IPS-18a (cell line): ENCODE measurements at regions not wholly inside any gene's neighbourhood (a gene's known extent, or its start where the extent isn't known, plus 50 kb on each side); places are given as distances from the start of the nearest gene placed in this dataset.

Source experiments
- H3K27ac ChIP-seq: one replicate; pipeline ENCODE4 v1.5.1; 2013; ENCODE audit warnings: low read length
- H3K27me3 ChIP-seq: one replicate; pipeline ENCODE4 v1.6.1; 2013; ENCODE audit warnings: mild to moderate bottlenecking, low read length; ENCODE audit not compliant: control insufficient read depth, insufficient read depth
- H3K36me3 ChIP-seq: one replicate; pipeline ENCODE4 v1.6.1; 2013; ENCODE audit warnings: low read depth, low read length; ENCODE audit not compliant: control insufficient read depth
- H3K4me1 ChIP-seq: one replicate; pipeline ENCODE4 v1.6.1; 2013; ENCODE audit warnings: low read depth, low read length; ENCODE audit not compliant: control insufficient read depth
- H3K4me3 ChIP-seq: one replicate; pipeline ENCODE4 v1.5.1; 2013; ENCODE audit warnings: low read length
- H3K9ac ChIP-seq: one replicate; pipeline ENCODE4 v1.6.1; 2013; ENCODE audit warnings: mild to moderate bottlenecking, low read length, moderate library complexity
- H3K9me3 ChIP-seq: one replicate; pipeline ENCODE4 v1.6.1; 2013; ENCODE audit warnings: low read depth, low read length; ENCODE audit not compliant: control insufficient read depth

DNA sequence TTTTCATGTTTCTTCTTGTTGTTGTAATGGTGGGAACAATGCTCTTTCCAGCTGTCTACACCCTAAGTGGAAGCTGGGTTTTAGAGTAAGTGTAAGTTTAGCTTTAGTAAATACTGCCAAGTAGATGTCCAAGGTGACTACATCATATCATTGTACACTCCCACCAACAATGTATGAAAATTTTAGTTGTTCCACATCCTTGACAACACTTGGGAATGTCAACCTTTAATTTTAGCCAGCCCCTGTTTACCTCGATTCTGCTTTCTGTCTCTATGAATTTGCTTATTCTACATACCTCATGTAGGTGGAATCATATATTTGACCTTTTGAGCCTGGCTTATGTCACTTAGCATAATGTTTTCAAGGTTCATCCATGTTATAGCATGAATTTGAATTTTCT lies 93.0 kb downstream of the MTPAP start:
- H3K9me3 ChIP-seq = no peaks in the 10 kb centered on the region
- H3K36me3 ChIP-seq = no peaks in the 10 kb centered on the region
- H3K4me3 ChIP-seq = no peak overlapping the region
- H3K4me1 ChIP-seq = no peaks in the 10 kb centered on the region
- H3K9ac ChIP-seq = no peak overlapping the region
- H3K27me3 ChIP-seq = no peaks in the 10 kb centered on the region
- no peak overlapping the region for H3K27ac ChIP-seq

DNA sequence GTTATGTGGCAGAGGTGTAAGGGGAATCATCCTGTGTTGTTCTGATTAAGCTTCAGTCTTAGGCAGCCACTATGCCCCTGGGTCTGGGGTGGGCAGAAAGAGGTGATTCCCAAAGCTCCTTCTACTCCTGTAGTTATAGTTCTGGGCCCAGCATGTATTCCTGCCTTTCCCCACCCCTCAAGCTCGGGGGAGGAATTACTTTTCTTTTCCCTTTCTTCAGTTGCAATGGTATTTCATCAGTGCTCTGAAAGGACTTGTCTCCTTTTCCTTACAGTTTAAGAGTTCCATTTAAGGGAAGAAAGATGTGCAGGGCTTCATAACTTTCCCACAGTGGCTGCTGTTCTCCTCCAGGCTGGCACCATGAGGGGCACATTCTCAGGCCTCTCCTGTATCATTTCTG lies 94.2 kb downstream of the MTPAP start:
- Histone ChIP-seq H3K9ac (no peak overlapping the region), H3K4me3 (no peak overlapping the region), H3K4me1 (no peaks in the 10 kb centered on the region), H3K36me3 (no peaks in the 10 kb centered on the region), H3K27ac (no peak overlapping the region), H3K9me3 (no peaks in the 10 kb centered on the region), H3K27me3 (no peaks in the 10 kb centered on the region)

DNA sequence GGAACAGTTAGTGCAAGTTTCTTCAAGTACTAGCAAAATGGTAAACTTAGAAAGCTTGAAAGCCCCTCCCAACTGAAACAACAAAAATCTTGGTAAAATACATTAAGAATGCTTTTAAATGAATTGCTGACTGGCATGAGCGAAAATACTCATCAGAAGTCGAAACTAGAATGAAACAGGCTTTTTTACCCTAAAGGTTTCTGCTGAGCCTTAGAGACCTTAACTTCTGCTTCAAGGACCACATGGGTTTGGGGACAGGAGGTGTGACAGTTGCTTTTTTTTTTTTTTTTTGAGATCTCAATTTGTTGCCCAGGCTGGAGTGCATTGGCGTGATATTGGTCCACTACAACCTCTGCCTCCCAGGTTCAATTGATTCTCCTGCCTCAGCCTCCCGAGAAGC lies 100.3 kb downstream of the MTPAP start:
- Histone ChIP-seq H3K4me3 (no peak overlapping the region), H3K36me3 (no peaks in the 10 kb centered on the region), H3K9ac (no peak overlapping the region), H3K27me3 (no peaks in the 10 kb centered on the region), H3K27ac (no peak overlapping the region), H3K9me3 (no peaks in the 10 kb centered on the region), H3K4me1 (no peaks in the 10 kb centered on the region)

DNA sequence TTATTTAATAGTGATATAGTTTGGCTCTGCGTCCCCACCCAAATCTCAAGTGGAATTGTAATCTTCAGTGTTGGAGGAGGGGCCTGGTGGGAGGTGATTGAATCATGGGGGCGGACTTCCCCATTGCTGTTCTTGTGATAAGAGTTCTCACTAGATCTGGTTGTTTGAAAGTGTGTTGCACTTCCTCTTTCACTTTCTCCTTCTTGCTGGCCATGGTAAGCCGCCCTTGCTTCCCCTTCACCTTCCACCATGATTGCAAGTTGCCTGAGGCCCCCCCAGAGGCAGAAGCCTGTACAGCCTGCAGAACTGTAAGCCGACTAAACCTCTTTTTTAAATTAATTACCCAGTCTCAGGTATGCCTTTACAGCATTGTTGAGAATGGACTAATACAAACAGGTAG lies 101.4 kb downstream of the MTPAP start:
- Histone ChIP-seq H3K36me3 (no peaks in the 10 kb centered on the region), H3K27ac (no peak overlapping the region), H3K27me3 (no peaks in the 10 kb centered on the region), H3K4me1 (no peaks in the 10 kb centered on the region), H3K4me3 (no peak overlapping the region), H3K9me3 (no peaks in the 10 kb centered on the region), H3K9ac (no peak overlapping the region)

DNA sequence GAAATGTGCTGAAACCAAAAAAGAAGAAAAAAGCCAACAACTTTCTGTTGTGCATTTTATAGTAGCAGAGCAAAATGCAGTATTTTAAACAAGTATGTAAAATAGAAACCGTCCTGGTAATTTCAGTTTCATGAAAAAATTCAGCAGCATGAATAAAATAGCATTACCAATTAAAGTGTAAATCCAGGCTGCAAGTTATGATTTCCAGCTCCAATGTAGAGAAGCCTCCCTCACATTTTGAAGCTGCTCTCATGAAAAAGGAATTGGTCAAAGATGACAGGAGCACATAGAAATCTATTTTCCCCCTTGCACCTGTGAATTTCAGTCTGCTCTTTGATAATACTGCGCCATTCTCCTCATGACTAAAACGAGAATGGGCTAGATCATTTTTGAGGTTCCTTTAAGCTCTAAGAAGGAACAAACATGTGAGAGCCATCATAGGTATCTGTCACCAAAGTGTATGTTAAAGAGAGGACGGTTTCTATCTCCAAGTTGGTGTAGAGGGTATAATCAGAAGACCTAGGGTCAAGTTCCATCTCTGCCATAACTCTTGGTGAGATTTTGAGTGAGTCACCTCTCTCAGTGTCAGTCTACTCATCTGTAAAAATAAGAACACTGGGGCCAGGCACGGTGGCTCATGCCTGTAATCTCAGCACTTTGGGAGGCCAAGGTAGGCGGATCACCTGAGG lies 107.5 kb downstream of the MTPAP start:
- no peak overlapping the region for H3K9ac ChIP-seq
- no peaks in the 10 kb centered on the region for H3K27me3 ChIP-seq
- H3K4me3 ChIP-seq = no peak overlapping the region
- no peaks in the 10 kb centered on the region for H3K9me3 ChIP-seq
- no peak overlapping the region for H3K27ac ChIP-seq
- H3K4me1 ChIP-seq = no peaks in the 10 kb centered on the region
- no peaks in the 10 kb centered on the region for H3K36me3 ChIP-seq

DNA sequence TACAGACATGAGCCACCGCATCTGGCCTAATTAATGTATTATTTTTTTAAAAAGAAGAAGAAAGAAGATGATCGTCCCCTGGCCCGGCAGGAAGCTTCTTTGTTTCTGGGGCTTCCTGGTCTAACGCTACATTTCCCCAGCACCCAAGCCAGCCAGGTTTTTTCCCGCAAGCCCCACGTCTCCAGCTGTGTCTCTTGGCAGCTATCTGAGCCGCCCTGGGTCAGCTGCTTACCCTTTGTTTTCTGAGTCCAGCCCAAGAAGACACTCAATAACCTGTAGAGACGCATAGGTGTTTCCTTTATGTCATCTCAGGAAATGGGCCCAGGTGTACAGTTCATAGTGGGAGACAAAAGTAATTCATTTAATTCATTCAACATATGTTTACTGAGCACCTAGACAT lies 110.2 kb downstream of the MTPAP start:
- H3K27ac ChIP-seq = no peak overlapping the region
- H3K36me3 ChIP-seq = no peaks in the 10 kb centered on the region
- no peak overlapping the region for H3K4me3 ChIP-seq
- no peak overlapping the region for H3K9ac ChIP-seq
- H3K4me1 ChIP-seq = no peaks in the 10 kb centered on the region
- no peaks in the 10 kb centered on the region for H3K27me3 ChIP-seq
- H3K9me3 ChIP-seq = no peaks in the 10 kb centered on the region

DNA sequence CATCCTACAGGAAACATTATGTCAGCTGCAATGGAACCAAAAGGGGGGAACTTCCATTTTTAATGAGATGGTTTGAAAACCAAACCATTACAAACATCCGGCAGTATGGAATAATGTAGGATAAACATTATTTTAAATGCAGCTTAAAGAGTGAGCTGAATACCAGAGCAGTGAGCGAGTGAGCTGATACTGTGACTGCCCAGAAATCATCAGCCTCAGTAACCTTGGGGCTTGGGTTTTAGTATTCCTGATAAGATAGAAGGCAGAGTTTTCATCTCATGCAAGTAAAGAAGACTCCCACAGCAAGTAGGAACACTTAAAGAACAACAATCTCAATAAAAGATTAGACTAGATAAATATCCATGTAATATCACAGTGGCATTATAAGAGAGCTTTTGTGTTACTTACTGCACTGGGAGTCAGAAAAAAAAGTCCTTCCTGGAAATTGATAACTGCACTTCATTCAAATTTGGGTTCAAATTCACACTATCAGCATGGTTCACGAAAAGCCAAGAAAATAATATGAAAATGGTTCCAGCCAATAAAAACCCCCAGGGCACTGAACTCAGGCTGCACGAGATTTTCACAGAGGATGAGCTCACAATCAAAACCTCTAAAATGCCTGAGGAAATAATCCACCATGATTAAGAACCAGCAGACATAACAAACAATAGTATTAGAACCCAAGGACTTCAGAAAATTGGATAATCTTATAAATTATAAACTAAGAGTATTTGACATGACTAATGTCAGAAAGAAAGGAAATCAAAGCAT lies 115.7 kb downstream of the MTPAP start:
- H3K9ac ChIP-seq = no peak overlapping the region
- H3K9me3 ChIP-seq = no peaks in the 10 kb centered on the region
- no peaks in the 10 kb centered on the region for H3K4me1 ChIP-seq
- no peaks in the 10 kb centered on the region for H3K36me3 ChIP-seq
- H3K27me3 ChIP-seq = no peaks in the 10 kb centered on the region
- H3K4me3 ChIP-seq = no peak overlapping the region
- H3K27ac ChIP-seq = no peak overlapping the region

DNA sequence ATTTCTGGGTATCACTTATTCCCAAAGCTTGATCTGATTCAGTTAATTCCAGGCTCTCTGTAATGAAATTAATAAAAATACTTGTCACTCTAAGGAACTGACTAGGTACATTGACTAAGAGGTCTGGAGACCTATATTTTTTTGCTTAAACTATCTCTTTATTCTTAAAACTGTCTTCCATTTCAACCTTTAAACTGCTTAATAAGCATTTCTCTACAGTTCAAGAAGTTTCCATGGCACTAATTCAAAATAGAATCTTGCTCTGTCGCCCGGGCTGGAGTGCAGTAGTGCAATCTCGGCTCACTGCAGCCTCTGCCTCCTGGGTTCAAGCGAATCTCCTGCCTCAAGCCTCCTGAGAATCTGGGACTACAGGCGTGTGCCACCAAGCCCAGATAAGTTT lies 117.4 kb downstream of the MTPAP start:
- Histone ChIP-seq H3K4me1 (no peaks in the 10 kb centered on the region), H3K9ac (no peak overlapping the region), H3K4me3 (no peak overlapping the region), H3K9me3 (no peaks in the 10 kb centered on the region), H3K27me3 (no peaks in the 10 kb centered on the region), H3K27ac (no peak overlapping the region), H3K36me3 (no peaks in the 10 kb centered on the region)

DNA sequence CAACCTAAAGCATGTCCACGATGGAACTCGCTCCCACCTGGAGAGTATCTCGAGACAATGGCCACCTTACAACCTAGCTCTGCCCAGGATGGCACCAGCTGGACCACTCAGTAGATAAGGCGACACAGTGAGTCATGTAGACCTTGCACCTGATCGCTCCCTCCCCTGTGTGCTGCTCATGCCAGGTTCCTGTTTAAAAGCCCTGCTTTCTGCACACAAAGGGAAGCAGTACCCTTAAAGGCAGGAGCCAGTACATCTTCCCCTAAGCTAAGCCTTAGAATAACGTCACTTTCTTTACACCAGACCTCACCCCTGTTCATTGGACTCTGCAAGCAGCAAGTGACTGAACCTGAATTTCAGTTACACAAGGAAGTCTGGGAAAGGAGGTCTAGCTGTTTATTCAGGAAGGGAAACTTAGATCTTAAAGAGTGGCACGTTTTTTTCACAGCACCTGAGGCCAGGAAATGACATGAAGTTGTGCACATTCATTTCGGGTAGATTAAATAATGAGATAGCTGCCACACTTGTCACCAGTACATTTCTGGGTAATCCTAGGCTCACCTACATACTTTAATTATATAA lies 117.9 kb downstream of the MTPAP start:
- no peak overlapping the region for H3K4me3 ChIP-seq
- H3K36me3 ChIP-seq = no peaks in the 10 kb centered on the region
- no peak overlapping the region for H3K9ac ChIP-seq
- H3K27me3 ChIP-seq = no peaks in the 10 kb centered on the region
- no peaks in the 10 kb centered on the region for H3K4me1 ChIP-seq
- H3K27ac ChIP-seq = no peak overlapping the region
- no peaks in the 10 kb centered on the region for H3K9me3 ChIP-seq

DNA sequence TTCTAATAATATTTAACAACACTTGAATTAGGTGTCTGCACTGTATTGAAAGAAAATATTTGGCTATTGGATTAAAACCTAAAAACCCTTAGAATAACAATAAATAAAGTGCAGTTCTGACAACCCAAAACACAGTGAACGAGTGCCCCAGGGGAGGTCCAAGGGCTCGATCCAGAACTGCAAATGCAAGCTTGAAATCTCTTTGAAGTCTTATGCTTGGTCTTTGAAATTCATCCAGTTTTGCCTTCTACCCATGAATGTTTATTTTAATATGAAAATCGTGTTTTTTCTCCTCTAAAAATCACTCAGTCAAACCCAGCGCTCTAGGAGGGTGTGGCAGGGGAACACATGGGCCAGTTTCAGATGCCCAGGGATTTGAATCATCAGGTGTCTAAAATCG lies 119.5 kb downstream of the MTPAP start:
- Histone ChIP-seq H3K4me1 (no peaks in the 10 kb centered on the region), H3K27me3 (no peaks in the 10 kb centered on the region), H3K27ac (no peak overlapping the region), H3K9ac (no peak overlapping the region), H3K9me3 (no peaks in the 10 kb centered on the region), H3K4me3 (no peak overlapping the region), H3K36me3 (no peaks in the 10 kb centered on the region)

DNA sequence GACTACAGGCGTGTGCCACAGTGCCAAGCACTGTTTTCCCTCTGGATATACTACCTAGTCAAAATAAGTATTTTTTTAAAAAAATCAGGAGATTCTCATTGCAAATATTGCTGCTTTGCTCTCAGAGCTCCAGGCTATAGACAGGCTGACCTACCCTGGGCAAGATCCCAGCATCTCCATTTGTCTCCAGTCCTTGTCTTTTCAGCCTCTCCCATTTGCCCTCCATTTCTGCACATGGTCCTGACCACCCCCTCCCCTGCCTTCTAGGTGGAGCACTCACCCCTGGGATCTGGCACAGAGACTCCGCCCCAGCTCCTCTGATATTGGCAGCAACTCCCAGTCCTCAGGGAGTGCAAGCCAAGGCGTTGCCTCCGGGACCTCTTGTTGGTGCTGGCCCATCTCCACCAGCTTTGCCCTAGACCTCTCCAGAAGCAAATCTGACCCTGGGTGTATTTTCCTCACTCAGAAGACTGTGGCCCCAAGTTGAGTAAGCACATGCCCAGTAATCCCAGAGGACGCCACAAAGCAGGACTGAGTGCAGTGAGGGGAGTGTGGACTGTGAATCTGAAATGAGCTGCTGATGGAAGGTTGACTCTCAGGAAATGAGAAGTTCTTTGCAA lies 120.6 kb downstream of the MTPAP start:
- H3K9me3 ChIP-seq = no peaks in the 10 kb centered on the region
- H3K36me3 ChIP-seq = no peaks in the 10 kb centered on the region
- H3K27me3 ChIP-seq = no peaks in the 10 kb centered on the region
- no peak overlapping the region for H3K4me3 ChIP-seq
- no peak overlapping the region for H3K9ac ChIP-seq
- no peak overlapping the region for H3K27ac ChIP-seq
- H3K4me1 ChIP-seq = no peaks in the 10 kb centered on the region
